ENCODE measurements at regions not wholly inside any gene's neighbourhood (a gene's known extent, or its start where the extent isn't known, plus 50 kb on each side); places are given as distances from the start of the nearest gene placed in this dataset.

DNA sequence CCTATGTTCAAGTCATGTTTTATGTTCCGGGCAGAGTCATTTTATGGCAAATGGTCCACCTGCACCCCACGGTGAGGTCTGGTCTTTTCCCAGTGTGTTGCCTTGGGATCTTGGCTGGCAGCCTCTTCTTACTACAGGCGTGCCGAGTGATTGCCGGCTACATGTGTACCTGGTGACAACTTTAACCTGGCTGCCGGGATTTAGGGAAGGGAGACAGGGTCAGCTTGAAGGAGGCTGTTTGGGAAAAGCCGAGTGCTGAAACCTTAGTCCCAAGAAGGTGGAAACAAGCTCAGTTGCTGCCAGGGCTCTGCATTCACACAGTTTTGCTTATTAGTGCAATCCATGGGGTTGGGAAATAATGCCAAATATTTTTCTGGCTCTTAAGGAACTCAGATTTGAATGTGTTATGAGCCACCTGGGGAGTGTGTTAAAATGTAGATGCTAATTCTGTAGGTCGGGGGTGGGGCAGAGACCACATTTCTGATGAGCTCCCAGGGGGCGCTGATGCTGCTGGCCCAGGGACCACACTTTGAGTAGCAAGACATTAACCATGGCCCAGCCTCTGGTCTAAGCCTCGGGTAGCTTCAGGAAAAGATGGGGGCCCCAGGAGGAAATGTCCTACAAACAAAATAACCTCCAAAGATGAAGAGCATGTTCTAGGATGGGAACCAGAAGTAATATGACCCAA, 179.6 kb downstream of the TBX5 start:
- in situ Hi-C loops (cut with MboI; ENCODE audit: low sequenced_read_pairs, unreplicated experiment), result no loop called here
- DNase-seq (ENCODE audit: low spot score), result no peak

DNA sequence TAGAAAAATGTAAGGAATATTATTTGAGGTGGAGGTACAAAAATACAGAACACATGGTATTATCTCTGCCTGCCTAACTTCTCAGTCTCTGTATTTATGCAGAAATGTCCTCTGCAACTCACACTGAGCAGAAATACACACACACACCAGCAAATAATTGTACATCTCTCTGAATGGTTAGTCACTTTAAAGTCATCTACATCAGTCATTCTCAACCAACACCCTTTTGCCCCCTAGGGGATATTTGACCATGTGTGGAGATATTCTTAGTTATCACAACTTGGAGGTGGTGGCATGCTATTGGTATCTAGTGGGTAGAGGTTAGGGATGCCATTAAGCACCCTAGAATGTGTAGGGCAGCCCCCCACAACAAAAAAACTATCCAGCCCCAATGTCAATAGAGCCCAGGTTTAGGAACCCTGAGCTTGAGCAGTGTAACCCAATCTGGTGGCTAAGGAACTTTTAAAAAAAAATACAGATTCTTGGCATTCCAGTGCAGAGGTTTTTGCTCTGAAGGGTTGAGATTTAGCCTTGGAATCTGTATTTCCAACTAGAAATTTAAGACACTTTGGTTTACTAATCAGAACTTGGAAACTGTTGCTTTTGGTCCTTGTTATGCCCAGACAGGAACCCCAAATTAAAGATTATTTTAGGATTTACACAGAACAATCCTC, 183.8 kb downstream of the TBX5 start:
- in situ Hi-C loops (cut with MboI; ENCODE audit: low sequenced_read_pairs, unreplicated experiment), result no loop called here
- TF ChIP-seq, protein P1, sequence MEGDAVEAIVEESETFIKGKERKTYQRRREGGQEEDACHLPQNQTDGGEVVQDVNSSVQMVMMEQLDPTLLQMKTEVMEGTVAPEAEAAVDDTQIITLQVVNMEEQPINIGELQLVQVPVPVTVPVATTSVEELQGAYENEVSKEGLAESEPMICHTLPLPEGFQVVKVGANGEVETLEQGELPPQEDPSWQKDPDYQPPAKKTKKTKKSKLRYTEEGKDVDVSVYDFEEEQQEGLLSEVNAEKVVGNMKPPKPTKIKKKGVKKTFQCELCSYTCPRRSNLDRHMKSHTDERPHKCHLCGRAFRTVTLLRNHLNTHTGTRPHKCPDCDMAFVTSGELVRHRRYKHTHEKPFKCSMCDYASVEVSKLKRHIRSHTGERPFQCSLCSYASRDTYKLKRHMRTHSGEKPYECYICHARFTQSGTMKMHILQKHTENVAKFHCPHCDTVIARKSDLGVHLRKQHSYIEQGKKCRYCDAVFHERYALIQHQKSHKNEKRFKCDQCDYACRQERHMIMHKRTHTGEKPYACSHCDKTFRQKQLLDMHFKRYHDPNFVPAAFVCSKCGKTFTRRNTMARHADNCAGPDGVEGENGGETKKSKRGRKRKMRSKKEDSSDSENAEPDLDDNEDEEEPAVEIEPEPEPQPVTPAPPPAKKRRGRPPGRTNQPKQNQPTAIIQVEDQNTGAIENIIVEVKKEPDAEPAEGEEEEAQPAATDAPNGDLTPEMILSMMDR (IDR thresholded peaks at IDR 0.05; ENCODE audit: borderline replicate concordance, control extremely low read depth, extremely low read depth, insufficient read depth, missing control alignments), result no peak
- no peak for DNase-seq (ENCODE audit: low spot score)

More for the DNA sequence above, 179.6 kb downstream of the TBX5 start:
- TF ChIP-seq, protein P1 (IDR thresholded peaks at IDR 0.05; ENCODE audit: borderline replicate concordance, control extremely low read depth, extremely low read depth, insufficient read depth, missing control alignments), result no peak

DNA sequence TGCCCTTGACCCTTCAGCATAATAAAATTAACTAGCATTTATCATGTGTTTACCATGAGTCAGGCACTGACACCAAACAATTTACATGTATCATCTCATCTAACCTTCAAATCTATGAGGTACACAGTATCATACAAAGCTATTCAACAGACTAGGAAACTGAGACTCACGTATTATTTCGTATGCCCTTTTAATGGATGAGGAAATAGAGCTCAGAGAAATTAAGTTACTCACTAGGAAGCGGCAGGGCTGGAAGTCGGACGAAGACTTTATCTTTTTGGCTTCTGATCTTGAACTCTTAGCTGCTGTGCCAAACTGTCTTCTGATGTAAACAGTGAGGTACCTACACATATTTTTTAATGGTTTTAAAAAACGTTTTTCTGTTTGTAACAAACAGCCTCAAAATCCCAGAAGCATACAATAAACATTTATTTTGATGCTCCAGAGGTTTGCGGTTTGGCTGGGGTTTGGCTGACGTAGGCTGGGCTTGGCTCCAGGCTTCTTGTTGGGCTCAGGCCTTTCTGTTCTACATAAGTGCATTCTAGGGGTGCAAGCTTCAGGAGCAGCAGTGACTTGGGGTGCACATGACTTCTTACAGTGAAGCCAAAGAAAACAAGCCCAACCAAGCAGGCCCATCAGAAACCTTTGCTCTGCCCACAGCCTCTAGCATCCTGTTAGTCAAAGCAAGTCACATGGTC, 184.7 kb downstream of the TBX5 start:
- TF ChIP-seq, protein P1 (IDR thresholded peaks at IDR 0.05; ENCODE audit: borderline replicate concordance, control extremely low read depth, extremely low read depth, insufficient read depth, missing control alignments), result no peak
- no peak for DNase-seq (ENCODE audit: low spot score)
- in situ Hi-C loops (cut with MboI; ENCODE audit: low sequenced_read_pairs, unreplicated experiment), result no loop called here

DNA sequence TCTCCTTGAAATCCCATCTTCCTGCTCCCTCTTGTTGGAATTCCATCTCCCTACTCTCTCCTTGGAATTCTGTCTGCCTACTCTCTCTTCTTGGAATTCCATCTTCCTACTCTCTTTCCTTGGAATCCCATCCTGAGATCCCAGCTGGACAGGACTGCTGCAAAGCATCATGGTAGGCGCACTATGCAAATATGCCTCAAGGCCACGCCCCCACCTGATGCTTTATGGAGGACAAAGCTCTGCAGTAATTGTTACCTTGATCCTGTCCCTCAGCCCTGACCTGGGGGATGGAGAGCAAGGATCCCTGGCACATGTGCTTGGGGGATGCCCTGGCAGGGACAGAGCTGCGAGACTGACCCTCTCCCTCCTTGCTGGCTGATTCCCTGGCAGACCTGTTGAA, 185.6 kb downstream of the TBX5 start:
- in situ Hi-C loops (cut with MboI; ENCODE audit: low sequenced_read_pairs, unreplicated experiment), result no loop called here
- TF ChIP-seq, protein P1 (IDR thresholded peaks at IDR 0.05; ENCODE audit: borderline replicate concordance, control extremely low read depth, extremely low read depth, insufficient read depth, missing control alignments), result no peak
- DNase-seq (ENCODE audit: low spot score), result no peak

DNA sequence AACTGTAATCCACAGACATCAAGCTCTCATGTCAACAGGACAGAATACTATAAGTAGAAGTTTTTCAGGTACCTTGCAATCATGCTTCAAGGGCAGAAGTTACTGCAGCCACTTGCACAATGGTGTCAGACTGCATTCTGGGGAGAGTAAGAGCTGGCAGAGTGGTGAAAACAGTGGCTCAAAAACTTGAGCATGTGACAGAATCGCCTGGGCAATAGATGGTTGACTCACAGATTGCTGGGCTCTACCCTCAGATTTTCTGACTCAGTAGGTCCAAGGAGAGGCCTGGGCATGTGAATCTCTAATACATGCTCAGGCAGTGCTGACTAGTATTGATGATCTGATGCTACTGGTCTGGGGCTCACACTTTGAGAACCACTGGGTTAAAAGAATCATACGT, 187.8 kb downstream of the TBX5 start:
- no peak for DNase-seq (ENCODE audit: low spot score)
- TF ChIP-seq, protein P1 (IDR thresholded peaks at IDR 0.05; ENCODE audit: borderline replicate concordance, control extremely low read depth, extremely low read depth, insufficient read depth, missing control alignments), result no peak
- in situ Hi-C loops (cut with MboI; ENCODE audit: low sequenced_read_pairs, unreplicated experiment), result no loop called here

DNA sequence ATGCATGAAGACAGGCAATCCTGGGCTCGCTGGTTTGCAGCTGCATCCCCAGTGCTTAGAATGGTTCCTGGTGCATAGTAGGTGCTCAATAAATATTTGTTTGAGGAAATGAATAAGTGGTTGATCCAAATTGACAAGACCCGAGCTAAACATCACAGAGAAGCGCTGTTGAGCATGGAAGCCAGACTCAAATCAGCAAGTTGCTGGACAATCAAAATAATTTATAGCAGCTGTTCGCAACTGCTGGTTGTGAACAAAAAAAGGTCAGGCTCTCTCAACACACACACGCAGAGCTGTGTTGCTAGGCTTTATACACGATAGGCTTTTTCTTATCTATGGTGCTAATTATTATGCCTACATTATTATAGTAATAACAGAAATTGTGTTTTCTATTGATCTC, 190.2 kb downstream of the TBX5 start:
- in situ Hi-C loops (cut with MboI; ENCODE audit: low sequenced_read_pairs, unreplicated experiment), result no loop called here
- TF ChIP-seq, protein P1 (IDR thresholded peaks at IDR 0.05; ENCODE audit: borderline replicate concordance, control extremely low read depth, extremely low read depth, insufficient read depth, missing control alignments), result no peak
- DNase-seq (ENCODE audit: low spot score), result no peak
